ENCODE measurements at regions not wholly inside any gene's neighbourhood (a gene's known extent, or its start where the extent isn't known, plus 50 kb on each side); places are given as distances from the start of the nearest gene placed in this dataset.

DNA sequence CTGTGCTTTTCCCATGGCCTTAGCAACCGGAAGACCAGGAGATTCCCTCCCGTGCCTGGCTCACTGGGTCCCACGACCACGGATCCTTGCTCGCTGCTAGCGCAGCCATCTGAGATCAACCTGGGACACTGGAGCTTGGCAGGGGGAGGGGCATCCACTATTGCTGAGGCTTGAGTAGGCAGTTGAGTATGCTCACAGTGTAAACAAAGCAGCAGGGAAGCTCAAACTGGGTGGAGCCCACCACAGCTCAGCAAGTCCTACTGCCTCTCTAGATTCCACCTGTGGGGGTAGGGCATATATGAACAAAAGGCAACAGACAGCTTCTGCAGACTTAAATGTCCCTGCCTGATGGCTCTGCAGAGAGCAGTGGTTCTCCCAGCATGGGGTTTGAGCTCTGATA lies 697.0 kb downstream of the SORCS1 start:
- no peak for DNase-seq (ENCODE audit: low spot score)

DNA sequence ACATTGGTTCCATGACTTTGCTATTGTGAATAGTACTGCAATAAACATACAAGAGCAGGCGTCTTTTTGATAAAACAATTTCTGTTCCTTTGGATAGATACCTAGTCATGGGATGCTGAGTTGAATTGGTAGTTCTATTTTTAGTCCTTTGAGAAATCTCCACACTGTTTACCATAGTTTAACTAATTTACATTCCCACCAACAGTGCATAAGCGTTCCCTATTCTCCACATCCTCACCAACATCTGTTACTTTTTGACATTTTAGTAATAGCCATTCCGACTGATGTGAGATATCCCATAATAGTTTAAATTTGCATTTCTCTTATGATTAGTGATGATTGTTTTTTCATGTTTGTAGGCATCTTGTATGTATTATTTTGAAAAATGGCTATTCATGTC lies 707.0 kb downstream of the SORCS1 start:
- no peak for DNase-seq (ENCODE audit: low spot score)

DNA sequence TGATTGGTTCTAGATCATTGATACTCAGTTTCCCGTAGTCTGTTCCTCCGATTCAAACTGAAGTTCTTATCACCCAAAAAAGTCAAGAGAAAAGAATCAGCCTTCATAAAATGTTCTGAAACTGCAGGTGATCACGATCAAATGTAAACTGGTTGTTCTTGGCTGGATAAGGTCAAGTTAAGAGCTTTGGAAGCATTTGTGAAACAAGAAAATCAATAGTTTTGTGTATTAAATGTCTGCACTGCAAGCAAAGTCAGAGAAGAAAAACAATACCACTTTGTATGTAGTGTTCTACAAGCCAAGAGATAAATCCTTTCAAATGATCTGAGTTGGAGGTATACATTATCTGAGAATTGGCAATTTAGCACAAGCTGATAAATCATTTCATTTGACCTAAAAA lies 710.3 kb downstream of the SORCS1 start:
- DNase-seq (ENCODE audit: low spot score), result no peak

DNA sequence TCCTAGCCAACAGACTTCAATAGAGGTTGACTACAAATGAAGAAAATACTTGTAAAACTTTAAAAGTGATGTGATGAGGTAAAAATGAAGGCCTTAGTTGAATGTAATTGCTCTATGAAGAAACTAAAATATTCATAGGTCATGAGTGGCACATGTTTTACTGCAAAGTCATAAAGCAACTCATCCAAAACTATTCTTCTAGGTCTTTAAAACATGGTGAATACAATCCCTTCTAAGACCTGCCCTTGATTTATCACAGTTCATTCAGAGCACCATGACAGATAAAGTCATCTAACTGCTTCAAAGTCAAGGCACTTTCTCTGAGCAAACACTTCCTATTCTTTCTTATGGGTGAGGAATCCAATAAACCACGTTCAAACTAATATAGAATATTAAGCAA lies 713.5 kb downstream of the SORCS1 start:
- DNase-seq (ENCODE audit: low spot score), result no peak

DNA sequence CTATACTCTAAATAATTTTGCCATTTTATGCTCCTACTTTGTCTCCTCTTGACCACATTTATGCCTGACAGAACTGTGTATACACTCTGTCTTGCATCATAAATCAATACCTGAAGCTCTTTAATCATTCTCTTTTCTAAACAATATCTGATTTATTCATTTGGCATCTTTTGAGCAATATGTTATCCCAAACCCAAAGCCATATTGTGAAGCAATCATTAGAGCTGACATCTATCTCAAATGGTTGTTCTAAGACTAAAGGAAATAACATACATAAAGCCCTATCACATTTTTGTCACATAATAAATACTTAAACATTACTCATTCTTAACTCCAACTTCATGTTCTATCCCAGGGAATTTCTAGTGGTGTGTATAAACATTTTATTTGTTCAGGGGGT lies 717.6 kb downstream of the SORCS1 start:
- no peak for DNase-seq (ENCODE audit: low spot score)

DNA sequence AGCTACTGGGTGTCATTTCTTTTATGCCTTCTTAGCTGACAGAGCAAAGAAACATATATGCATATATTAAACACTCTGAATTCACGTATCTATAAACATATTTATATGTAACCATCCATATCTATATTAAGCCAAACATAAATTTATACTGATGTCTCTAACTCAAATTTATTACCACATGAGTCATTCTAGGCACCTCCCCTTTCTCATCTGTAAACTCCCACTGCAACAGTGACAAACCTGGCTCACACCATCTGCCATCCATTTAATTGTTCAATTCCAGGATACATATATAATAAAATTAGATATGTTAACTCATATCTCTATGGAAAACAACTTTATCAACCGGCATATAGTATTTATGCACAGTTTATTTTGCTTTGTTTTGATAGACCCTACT lies 722.3 kb downstream of the SORCS1 start:
- no peak for DNase-seq (ENCODE audit: low spot score)

DNA sequence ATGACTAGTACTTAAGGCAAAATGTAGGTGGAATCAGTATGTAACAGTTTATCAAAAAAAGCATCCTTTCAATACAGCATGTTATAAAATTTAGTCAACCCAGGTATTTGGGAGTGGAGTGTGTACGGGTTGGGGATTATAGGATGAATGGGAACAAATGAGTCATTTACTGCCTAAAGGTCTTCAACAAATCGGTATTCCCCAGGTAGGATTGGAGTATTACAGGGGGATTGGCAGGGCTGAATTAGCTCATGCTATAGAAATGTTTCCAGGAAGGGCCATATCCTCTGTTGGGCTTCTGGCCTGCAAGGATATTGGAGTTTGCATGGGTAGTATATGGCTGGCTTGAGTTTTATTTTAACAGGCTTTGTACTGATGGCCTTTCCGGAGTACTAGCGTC lies 723.7 kb downstream of the SORCS1 start:
- DNase-seq (ENCODE audit: low spot score), result no peak

DNA sequence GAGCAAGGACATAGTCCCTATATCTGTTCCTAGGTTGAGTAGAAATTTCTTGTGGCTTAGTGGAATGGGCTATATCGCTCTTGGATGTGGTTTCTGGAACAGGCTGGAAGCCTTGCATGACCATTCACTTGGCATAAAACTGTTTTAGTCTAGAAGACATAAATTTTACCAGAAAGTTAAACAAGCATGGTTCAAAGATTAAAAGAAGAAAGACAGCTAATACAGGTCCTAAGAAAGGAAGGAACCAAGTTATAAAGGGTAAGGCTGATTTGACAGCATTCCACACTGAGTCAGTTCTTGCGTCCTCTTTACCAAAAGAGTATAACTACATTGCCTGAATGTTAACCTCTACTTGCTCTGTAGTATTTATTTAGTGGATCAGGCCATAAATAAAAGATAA lies 724.2 kb downstream of the SORCS1 start:
- DNase-seq (ENCODE audit: low spot score), result no peak

DNA sequence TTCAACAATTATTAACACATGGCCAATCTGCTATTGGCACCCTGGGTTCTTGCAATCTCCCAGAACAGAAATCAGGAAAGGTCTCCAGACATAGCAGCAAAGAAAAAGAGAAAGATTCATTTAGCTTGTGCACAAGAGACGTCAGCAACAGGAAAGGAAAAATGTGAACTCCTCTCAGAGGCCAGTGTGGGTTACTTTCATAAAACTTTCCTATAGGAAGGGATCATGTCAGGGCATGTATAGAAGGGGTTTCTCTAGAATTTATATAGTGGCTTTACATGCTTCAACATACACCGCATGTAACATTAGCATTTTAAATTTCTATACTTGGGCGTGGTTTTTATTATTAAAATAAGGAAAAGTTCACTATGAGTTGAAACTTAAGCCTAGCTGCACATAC lies 725.1 kb downstream of the SORCS1 start:
- DNase-seq (ENCODE audit: low spot score), result no peak

DNA sequence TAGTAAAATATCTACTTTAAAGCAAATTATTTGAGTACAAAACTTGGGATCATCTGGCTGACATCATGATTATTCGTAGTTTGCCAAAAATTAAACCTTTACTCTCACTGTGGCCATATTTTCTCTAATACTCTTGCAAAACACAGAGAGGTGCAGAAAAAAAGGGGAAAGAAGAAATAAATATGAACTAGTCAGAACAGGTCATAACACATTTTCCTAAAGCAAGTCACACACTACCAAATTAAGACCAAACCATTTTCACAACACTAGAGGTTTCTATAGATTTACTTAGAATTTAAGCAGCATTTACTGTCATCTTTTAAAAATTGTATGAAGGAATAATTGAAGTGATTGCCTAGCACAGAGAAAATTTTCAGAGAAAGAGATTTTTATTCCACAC lies 726.1 kb downstream of the SORCS1 start:
- DNase-seq (ENCODE audit: low spot score), result no peak

DNA sequence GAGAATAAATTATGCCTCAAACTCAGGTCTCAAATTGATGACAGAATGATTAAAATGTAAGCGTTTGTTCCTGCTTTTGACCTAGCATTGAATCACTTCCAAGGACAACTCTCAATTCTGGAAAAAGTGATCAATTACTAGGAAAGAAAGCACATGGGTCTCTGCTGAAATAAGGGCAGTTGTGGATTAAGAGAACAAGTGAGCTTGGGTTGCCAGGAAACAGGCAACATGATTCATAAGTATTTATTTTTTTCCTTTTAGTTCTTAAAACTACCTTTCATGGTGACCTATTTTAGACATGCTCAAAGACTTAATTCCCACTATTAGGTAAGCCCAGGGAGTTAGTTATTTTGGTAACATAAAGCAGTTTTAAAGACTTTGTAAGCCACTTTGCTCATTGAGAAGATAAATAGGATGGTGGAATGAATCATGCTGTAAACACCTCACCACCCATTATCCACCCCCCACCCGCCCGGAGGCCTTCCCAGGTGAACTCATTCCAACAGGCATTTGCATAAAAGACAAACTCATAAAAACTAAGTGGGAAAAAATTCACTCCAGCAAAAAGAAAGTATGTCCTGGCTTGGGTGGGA lies 728.3 kb downstream of the SORCS1 start:
- DNase-seq (ENCODE audit: low spot score), result no peak

DNA sequence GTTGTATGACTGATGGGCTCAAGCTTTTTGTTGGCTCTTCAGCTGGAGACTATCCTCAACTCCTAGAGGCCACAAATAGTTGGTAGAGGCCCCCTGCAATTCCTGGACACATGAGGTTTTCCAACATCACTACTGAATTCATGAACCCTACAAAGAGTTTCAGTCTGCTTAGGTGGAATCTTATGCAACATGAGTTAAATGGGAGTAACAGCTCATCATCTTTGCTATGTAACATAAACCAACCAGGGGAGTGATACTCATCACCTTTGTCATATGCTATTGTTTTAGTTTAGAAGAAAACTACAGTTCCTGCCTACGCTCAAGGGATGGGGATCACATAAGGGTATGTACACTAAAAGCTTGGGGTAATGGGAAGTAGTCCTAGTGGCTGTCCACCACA lies 729.4 kb downstream of the SORCS1 start:
- DNase-seq (ENCODE audit: low spot score), result no peak

DNA sequence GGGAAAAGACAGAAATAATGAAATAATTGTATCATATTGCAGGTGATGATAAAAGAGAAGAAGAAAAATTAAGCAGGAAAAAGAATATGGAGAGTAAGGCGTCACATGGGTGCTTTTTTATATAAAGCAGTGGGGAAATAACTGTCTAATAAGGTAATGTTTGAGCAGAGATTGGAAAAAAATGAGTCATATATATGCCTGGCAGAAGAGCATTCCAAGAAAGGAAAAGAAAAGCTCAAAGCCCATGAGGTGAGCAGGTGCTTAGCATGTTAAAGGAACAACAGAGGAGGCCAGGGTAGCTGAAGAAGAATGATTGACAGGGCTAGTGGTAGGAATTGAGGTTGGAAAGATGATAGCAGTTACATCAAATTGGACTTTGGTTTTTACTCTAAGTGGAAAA lies 739.5 kb downstream of the SORCS1 start:
- DNase-seq (ENCODE audit: low spot score), result no peak

DNA sequence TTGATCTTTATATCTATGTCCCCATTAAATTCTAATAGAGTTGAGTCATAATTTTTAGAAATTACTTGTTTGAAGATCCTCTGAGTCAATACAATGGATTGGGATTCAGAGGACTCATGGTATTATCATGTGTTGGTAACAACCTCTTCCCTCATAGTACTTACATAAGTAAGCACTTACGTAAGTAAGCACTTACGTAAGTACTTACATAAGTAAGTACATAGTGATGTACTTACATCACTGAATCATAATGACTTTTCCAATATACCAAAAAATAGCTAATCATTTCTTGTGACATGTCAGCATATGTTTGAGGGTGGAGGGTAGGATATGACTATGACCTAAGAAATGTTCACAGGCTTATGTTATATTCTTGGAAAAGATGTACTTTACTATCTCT lies 740.5 kb downstream of the SORCS1 start:
- no peak for DNase-seq (ENCODE audit: low spot score)

DNA sequence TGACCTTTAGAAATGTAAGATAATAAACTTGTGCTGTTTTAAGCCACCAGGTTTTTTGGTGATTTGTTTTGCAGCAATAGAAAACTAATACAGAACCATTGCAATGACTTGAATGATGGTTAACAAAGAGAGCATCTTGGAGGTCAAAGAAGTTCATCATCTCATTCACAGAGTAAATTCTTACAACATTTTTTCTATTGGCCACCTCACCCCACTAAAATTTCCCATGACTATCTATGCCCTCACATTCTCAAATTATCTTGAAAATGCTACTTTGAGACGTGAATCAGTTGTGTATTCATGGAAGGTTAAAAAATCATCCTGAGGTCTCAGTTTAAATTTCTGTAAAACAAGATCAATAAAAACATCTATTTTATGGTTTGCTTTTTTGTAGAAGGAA lies 754.2 kb downstream of the SORCS1 start:
- no peak for DNase-seq (ENCODE audit: low spot score)

DNA sequence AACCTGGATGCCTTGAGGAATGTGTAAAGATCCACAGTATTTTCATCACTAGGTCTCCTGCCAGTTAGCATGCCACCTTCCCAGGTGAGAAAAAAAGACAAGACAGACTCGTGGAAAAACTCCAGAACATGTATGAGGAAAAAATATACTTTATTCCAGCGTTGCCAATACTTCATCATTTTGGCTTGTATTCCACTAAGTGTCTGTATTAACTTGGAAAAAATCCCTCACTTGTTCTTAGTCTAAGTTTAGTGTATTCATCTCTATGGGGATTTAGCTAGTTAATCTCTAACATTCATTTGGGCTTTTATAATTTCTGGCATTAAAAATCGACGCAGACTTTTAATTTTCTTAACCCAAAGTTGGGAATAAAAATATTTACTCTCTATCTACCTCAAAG lies 759.4 kb downstream of the SORCS1 start:
- no peak for DNase-seq (ENCODE audit: low spot score)

DNA sequence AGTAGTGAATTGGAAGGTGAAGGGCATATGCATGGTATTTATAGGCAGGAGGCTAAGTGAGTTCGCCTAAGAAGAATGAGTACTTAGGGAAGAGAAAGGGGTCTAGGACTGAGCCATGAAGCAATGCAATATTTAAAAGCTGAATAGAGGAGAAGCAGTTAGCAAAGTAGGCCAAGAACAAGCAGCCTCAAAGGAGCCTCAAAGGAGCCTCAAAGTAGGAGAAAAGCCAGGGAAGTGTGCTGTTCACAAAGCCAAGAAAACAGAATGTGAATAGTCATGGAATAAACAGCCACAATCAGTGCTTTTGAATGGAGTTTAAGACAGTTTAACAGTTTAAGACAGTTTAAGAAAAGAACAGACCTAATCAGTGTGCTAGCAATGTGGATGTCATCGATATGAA lies 762.0 kb downstream of the SORCS1 start:
- DNase-seq (ENCODE audit: low spot score), result no peak

DNA sequence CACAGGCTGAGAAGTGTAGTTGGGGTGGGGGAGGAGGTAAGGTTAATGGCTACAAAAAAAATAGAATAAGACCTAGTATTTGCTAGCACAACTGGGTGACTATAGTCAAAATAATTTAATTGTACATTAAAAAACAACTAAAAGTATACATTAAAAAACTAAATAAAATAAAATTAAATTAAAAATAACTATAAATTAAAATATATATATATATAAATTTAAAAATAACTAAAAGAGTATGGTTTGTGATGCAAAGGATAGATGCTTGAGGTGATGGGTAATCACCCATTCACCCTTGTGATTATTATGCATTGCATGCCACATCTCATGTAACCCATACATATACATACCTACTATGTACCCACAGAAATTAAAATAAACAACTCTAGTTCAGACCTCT lies 762.5 kb downstream of the SORCS1 start:
- no peak for DNase-seq (ENCODE audit: low spot score)

DNA sequence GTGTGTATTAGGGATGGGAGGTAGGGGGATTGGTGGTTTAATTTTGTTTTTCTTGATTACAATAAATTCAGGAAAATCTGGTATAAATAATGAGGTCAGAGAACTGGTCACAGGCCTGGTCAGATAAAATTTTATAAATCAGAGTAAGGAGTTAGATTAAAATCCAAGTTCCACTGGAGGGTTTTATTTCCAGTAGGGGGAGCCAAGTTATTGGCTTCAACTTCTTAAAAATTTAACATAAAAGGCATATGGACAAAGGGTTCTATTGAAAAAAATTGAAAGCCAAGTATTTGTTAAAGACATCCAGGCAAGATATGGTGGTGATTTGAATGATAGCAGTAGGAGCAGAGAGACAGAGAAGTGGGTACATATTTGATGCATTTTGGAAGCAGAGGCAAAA lies 763.3 kb downstream of the SORCS1 start:
- DNase-seq (ENCODE audit: low spot score), result no peak

DNA sequence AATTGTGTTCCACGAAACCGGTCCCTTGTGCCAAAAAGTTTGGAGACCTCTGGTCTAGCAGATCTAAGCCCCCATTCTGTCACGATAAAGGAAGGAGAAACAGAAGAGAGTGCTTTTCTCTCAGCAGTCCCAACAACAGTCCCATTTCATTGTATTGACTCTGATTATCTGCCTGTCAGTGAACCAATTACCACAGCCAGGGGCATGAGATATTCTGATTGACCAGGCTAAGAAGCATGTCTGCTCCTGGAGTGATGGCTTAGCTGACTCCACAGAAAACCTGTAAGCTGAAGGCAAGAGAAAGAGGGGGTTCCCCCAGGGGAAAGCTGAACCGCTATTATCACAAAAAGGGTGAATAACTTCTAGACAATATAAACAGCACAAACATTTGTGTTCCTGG lies 765.4 kb downstream of the SORCS1 start:
- no peak for DNase-seq (ENCODE audit: low spot score)

DNA sequence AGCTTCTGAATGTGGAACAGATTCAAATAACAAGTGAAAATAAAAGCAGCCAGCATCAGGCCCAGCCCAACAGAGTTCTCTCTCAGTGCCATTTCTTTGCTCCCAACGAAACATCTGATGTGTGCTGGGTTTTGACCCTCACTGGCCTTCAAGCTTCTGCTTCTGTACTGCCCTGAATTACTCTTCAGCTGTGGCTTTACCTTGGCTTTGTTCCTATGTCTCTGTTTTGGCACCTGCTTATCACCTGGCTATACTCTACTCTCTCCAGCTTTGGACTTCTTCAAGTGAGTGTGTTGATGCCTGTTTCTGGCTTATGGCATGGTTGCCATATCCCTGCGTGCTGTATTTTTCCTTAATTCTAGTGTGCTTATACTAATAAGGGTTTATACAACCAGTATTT lies 768.3 kb downstream of the SORCS1 start:
- DNase-seq (ENCODE audit: low spot score), result no peak

DNA sequence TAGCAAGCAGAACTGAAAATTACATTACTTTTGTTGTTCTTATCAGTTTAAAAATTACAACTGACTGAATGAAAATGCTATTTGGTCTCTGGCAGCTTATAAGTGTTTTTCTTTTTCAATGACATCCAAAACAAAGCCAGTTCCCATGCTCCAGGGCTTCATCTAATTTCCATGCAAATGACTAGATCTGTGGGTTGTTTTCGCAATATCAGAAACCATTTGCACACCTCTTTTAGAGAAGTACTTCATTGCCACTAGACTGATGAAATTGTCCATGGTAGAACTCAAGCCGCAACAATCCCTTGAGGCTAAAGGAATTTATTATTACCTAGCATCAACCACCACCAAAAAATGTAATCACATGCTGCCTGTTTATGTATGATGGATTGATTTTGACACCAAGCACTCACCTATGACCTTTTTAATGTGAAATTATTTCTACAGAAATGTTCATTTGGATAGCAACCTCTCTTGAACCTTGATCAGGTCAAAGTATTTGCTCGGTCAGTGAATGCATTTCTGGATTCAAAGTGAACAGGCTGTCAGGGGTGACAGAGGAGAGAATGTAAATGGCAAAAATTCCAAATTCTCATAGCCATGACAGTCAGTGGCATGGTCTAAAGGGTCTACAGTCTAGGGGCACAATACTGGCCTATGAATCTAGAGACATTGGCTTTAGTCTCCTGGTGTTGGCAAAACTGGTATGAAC lies 769.3 kb downstream of the SORCS1 start:
- DNase-seq (ENCODE audit: low spot score), result no peak

DNA sequence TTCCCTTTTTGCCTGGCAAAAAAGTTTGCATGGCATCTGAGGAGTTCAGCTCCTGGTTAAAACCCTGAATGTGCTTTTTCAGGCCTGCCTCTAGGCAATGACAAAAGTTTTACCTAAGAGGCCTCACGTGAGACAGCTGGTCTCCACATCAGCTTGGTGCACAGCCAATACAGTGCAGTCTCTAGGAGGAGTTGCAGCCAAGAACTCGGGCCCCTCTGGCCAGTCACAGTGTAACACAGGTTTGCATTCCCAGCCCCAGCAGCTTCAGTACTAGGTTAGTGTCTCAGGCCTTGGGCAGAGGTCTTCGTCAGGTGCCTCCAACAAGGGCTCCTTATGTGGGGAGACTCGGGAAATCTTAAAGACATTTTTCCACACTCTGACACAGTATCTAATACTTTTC lies 771.7 kb downstream of the SORCS1 start:
- DNase-seq (ENCODE audit: low spot score), result no peak

DNA sequence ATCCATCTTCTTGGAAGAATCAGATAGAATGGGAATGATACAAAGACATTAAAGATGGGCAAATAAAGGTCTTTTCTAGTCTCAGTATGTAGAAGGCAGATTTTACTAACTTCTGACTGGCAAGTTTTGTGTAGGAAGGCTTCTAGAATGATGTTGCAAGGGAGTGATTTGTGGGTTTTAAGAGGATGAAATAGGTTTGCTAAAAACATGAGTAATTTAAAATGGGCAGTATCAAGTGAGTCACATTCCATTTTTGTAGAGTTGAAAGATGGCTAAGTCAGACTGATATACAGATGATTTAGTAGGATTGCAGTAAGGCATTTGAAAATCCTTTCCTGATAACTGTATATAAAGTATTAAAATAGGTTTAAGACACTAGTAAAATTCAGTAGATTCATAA lies 777.4 kb downstream of the SORCS1 start:
- DNase-seq (ENCODE audit: low spot score), result no peak
